NCI-H1048 (cell line): ENCODE measurements at regions not wholly inside any gene's neighbourhood (a gene's known extent, or its start where the extent isn't known, plus 50 kb on each side); places are given as distances from the start of the nearest gene placed in this dataset.
A peak's percentile ranks its signal among the peaks of the same experiment; 100 is the strongest.
"Not testable (repeated sequence)": the region's sequence is repeated elsewhere in the genome, so short reads cannot be mapped to it uniquely, and the experiment has no call there.

ENCODE experiments used
- DNase-seq: peaks from one replicate; lab custom pipeline; 2025; lab: John Stamatoyannopoulos, UW

GRCh38 chr7:46934198-46934825 lies 647.6 kb downstream of the TNS3 start:
- DNase-seq, result no peak

GRCh38 chr7:46933596-46933995 lies 648.3 kb downstream of the TNS3 start:
- no peak for DNase-seq

GRCh38 chr7:46932676-46933424 lies 649.1 kb downstream of the TNS3 start:
- DNase-seq, result no peak

- no peak for DNase-seq
Observed at GRCh38 chr7:46932306-46932675, 649.6 kb downstream of the TNS3 start.

GRCh38 chr7:46930366-46930765 lies 651.5 kb downstream of the TNS3 start:
- DNase-seq, result no peak

- no peak for DNase-seq
Observed at GRCh38 chr7:46929359-46929758, 652.6 kb downstream of the TNS3 start.

- DNase-seq, result no peak
Observed at GRCh38 chr7:46928719-46929118, 653.2 kb downstream of the TNS3 start.

GRCh38 chr7:46927131-46927810 lies 654.6 kb downstream of the TNS3 start:
- DNase-seq, result no peak

- no peak for DNase-seq
Observed at GRCh38 chr7:46916581-46916980, 665.3 kb downstream of the TNS3 start.

- no peak for DNase-seq
Observed at GRCh38 chr7:46912692-46913091, 669.2 kb downstream of the TNS3 start.

GRCh38 chr7:46909601-46910051 lies 672.3 kb downstream of the TNS3 start:
- peak; percentile 38 for DNase-seq

GRCh38 chr7:46908770-46909169 lies 673.1 kb downstream of the TNS3 start:
- DNase-seq, result no peak

- not testable (repeated sequence) for DNase-seq
Observed at GRCh38 chr7:46904523-46904922, 677.4 kb downstream of the TNS3 start.

GRCh38 chr7:46902463-46902862 lies 679.4 kb downstream of the TNS3 start:
- no peak for DNase-seq

GRCh38 chr7:46900312-46901263 lies 681.3 kb downstream of the TNS3 start:
- DNase-seq, result no peak

GRCh38 chr7:46897381-46897780 lies 684.5 kb downstream of the TNS3 start:
- DNase-seq, result no peak

GRCh38 chr7:46886669-46887374 lies 695.1 kb downstream of the TNS3 start:
- no peak for DNase-seq

GRCh38 chr7:46885167-46885566 lies 696.7 kb downstream of the TNS3 start:
- no peak for DNase-seq

GRCh38 chr7:46881507-46882127 lies 700.3 kb downstream of the TNS3 start:
- DNase-seq, result no peak

- DNase-seq, result no peak
Observed at GRCh38 chr7:46880508-46881196, 701.3 kb downstream of the TNS3 start.
